OCI-LY7 (cell line): ENCODE measurements at regions not wholly inside any gene's neighbourhood (a gene's known extent, or its start where the extent isn't known, plus 50 kb on each side); places are given as distances from the start of the nearest gene placed in this dataset.

Experiments used
- EZH2phosphoT487 ChIP-seq: fragments of 200-600 bp; sonication (generic); IDR thresholded peaks from 2 replicates; pipeline ENCODE4 v1.6.1; 2018; ENCODE audit warnings: low read depth, borderline replicate concordance, mild to moderate bottlenecking, mixed run types, antibody characterized with exemption, low read length, moderate library complexity, mixed read lengths
- TF ChIP-seq, protein P1 (sequence below): fragments of 200-600 bp; sonication (generic); conservative IDR thresholded peaks from 2 replicates; pipeline ENCODE4 v1.5.1; 2014; ENCODE audit warnings: mild to moderate bottlenecking, antibody characterized with exemption, low read length, moderate library complexity, mixed read lengths

DNA sequence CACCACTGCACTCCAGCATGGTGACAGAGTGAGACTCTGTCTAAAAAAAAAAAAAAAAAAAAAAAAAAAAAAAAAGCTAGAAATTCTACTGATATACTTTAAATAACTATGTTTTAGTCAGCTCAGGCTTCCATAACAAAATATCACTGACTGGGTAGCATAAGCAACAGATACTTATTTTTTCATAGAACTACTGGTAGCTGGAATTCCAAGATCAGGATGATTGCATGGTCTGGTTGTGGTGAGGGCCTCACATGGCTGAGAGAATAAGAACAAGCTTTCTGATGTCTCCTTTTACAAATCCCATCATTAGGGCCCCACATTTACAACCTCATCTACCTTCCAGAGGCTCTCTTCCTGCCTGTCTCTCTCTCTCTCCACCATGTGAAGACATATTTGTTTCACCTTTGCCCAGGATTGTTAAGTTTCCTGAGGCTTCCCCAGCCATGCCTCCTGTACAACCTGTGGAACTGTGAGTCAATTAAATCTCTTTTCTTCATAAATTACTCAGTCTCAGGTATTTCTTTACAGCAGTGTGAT, 126.7 kb upstream of the SEMA3C start:
- TF ChIP-seq, protein P1, sequence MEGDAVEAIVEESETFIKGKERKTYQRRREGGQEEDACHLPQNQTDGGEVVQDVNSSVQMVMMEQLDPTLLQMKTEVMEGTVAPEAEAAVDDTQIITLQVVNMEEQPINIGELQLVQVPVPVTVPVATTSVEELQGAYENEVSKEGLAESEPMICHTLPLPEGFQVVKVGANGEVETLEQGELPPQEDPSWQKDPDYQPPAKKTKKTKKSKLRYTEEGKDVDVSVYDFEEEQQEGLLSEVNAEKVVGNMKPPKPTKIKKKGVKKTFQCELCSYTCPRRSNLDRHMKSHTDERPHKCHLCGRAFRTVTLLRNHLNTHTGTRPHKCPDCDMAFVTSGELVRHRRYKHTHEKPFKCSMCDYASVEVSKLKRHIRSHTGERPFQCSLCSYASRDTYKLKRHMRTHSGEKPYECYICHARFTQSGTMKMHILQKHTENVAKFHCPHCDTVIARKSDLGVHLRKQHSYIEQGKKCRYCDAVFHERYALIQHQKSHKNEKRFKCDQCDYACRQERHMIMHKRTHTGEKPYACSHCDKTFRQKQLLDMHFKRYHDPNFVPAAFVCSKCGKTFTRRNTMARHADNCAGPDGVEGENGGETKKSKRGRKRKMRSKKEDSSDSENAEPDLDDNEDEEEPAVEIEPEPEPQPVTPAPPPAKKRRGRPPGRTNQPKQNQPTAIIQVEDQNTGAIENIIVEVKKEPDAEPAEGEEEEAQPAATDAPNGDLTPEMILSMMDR: no peak
- TF ChIP-seq EZH2phosphoT487: no peak
